ENCODE measurements at regions not wholly inside any gene's neighbourhood (a gene's known extent, or its start where the extent isn't known, plus 50 kb on each side); places are given as distances from the start of the nearest gene placed in this dataset.
"Not testable (repeated sequence)": the region's sequence is repeated elsewhere in the genome, so short reads cannot be mapped to it uniquely, and the experiment has no call there.

DNA sequence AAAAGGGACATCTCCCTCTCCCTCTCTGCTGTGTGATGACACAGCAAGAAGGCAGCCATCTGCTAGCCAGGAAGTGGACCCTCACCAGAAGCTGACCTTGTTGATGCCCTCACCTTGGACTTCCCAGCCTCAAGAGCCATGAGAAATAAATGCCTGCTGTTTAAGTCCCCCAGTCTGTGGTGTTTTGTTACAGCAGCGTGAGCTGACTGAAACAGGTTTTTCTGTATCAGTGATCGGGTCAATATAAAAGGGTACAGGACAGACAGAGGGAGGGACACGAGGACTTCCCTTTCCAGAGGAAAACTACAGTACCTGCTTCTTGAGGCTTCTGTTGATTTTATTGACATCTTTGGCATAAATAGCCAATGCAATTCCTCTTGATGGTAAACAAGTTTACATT, 510.3 kb upstream of the CHAC2 start:
- no peak for DNase-seq

- no peak for DNase-seq
These were observed 514.4 kb upstream of the CHAC2 start for GRCh38 chr2:53253244-53253643.

DNA sequence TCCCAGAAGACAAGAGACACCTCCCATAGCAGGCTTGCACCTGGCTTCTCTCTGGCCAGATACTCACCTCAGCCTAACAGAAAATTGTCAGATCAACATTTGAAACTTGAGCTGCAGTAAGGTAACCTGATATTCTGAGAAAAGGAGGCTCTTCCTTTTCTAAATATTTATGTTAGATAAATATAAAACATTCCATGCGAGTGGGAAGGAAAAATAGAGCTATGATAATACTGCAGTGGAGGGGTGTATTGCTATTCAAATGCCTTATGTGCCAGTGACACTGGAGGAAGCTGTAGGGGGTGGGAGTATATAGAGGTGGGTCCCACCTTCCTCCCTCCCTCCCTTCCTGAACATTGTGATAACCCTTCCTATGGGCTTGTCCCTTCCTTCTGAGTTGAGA, 515.5 kb upstream of the CHAC2 start:
- no peak for DNase-seq

DNA sequence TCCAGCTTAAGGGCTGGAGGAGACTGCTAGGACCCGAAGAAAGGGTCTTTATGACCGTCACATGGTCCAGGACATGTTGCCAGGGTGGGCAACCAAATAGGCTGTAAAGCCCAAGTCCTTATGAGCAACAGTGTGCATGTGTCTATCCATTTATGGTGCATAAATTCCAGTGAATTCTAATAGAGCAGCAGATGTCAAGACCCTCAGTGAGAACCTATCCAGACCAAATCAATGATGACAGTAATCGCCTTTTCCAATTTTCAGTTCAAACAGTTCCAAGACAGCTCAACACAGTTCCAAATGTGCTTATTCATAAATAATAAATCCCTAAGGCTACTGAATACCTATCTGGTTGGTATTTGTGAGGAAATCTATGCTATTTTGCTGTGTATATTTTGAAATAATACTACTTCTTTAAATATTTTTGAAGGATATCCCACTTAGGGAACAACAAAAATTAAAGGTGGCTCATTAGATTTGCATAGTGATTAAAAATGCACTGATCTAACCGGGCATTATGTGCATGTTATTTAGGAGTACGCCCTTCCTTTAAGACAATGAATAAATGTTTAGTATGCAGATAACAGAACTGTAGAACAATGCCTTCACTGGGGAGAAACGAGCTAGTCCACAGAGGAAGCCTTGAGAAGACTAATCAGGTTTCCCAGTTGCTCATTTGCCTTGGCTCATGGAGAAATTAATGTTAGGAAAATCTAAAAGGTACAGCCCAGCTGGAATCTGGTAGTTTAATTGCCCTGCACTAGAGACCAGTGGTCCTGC, 519.5 kb upstream of the CHAC2 start:
- DNase-seq = no peak

- DNase-seq = no peak
These were observed 524.2 kb upstream of the CHAC2 start for GRCh38 chr2:53243430-53243829.

DNA sequence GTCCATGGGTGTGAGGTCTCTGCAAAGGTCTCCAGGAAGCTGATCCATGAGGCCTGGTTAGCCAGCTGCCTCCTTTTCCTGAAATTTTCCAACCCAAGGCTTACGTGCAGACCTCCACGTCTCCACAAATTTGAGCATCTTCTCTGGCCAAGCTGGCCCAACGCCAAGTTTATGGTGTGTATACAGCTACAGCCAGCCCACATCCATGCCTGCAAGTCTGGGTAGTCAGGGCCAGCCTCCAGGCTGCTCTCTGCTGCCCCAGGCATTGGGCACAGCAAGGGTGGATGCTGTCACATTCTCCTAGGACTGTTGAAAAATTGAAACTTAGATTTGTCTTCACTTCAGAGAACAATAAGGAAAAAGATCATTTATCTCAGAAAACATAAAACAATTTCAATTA, 525.5 kb upstream of the CHAC2 start:
- DNase-seq = no peak

- DNase-seq = no peak
These were observed 531.6 kb upstream of the CHAC2 start for GRCh38 chr2:53235836-53236582.

DNA sequence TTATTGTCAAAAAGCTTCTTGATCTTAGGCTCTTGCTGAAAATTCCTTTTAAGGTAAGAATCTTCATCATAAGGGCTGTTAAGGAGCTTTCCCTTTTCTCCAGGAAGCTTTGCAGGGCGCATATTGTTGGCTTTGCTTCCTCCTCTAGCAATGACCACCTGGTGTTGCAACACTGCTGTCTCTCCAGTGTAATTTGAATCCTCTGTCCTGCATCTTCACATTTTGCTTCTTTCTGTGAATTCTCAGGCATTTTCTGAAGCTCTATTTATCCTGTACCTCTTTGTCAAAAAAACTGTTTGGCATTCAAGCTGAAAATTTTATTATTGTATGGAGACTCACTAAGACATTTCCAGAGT, 533.1 kb upstream of the CHAC2 start:
- DNase-seq = no peak

DNA sequence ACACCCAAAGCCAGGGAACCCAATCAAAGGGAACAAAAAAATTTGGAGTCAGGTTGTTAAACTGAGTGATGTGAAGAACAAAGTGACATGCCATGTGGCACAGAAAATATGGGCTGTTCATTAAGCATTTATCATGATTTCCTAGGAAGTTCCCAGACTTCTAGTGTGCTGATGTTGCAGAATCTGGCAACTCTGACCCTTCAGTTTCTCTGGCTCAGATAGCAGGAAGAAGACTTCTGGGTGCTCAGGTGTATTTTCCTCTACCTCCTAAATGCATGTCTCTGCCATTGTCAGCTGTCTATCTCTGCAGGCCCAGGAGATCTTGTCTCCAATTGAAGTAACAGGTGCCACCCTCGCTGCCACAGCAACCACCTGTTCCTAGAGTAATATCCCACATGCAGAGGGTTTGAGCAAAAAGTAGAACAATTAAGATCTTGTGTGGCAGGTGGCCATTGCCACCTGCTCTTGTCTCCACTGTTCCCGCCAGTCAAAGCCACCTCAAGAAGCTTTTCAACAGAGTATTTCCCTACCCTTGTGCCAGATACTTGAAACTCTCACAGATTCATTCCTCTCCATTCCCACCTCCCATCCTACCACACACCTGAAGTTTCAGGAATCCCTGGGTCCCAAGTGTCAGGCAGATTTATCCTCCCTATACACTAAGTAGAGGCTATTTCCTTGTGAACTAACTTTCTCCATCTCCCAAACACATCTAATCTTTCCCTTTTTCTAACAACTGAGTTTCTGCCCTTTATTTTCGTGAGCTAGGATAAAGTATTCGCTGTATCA, 533.7 kb upstream of the CHAC2 start:
- DNase-seq = no peak

- DNase-seq = no peak
These were observed 535.7 kb upstream of the CHAC2 start for GRCh38 chr2:53231908-53232307.

GRCh38 chr2:53230691-53231090, 536.9 kb upstream of the CHAC2 start:
- DNase-seq = no peak

- no peak for DNase-seq
These were observed 540.1 kb upstream of the CHAC2 start for GRCh38 chr2:53227535-53227934.

GRCh38 chr2:53220969-53221368, 546.6 kb upstream of the CHAC2 start:
- DNase-seq = no peak

DNA sequence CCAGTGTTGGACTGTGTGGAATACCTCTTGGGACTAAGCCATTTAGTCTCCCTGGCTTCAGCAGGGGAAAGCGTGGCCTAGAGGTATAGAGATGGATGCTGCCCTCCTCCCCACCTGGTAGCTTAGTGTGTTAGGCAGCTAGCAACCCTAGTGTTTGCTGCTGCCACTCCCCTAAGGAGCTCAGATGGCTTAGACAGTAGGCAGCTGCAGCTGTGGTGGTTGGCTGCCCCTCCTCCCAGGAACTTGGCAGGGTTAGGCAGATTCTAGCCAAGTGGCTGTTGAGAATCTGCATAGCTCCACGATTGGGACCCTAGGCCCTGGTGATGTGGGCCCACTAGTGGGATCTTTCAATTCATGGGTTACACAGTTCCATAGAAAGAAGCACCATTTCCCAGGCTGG, 550.4 kb upstream of the CHAC2 start:
- DNase-seq = no peak

DNA sequence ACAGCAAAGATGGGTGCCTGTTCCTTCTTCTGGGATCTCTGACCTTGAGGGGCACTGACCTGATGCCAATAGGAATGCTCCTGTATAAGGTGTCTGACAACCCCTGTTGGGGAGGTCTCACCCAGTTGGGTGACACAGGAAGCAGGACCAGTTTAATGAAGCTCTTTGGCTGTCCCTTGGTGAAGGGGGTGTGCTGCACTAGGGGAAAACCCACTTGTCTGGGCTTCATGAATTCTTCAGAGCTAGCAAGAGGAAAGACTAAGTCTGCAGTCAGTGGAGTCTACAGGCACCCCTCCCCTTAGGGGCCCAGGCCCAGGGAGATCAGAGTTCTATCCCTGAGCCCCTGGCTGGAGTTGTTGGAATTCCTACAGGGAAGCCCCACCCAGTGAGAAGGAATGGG, 550.8 kb upstream of the CHAC2 start:
- no peak for DNase-seq

- no peak for DNase-seq
These were observed 555.0 kb upstream of the CHAC2 start for GRCh38 chr2:53212576-53212975.

DNA sequence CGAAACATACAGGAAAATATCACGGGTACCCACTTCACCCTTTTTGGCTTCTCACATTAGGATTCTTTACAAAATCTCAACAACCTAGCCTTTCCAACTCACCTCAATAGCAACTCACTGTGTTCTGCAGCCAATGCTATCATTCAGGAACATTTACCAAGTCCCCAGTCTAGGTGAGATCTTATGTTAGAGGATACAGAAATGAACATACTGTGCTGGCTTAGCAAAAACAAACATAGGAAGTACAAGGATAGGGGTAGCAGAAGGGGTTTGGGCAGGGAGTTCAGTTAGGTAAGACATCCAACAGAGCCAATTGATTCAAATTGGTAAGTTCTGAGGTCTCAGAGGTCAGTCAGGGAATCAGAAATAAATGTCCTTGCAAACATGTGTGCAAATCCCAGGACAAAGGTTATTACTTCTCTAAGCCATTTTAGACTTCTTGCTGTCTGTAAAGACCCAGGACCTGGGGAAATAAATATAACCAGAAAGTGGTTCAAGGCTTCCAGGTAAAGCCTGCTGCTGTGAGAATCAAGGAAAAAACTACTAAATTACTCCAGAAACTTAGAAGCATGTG, 556.3 kb upstream of the CHAC2 start:
- DNase-seq = no peak

- no peak for DNase-seq
These were observed 557.1 kb upstream of the CHAC2 start for GRCh38 chr2:53210538-53210937.

DNA sequence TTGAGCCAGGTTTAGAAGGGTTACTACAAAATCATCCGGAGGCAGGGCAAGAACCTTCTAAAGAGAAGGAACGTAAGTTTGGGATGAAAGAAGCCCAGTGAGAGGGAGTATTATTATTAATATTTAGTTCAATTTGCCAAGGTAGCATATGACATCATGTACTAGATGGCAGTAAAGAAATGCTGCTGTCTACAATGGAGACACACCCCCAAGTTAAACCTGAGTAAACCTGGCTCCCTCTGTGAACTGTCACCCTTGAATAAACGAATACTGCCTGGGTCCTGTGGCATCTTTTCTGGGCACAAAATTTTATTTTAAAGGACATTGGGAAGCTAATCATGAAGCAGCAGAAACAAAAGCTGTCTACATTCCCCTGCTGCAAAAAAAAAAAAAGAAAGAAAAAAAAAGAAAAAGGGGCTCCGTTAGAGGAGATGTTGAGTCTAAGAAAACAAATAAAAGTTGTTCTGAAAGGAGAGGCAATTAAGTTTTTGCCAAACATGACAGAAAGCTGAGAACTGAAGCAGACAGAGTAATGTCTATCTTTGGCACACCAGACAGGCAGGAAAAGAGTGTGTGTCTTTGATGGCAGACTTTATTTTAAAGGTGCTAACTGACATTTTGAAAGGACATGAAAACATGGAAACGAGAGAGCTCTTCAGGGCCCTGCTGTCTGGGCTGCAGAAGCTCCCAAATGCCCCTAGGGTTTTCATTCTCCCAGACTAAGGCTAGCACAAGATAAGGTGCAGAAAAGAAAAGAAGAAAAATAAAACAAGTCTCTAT, 557.7 kb upstream of the CHAC2 start:
- DNase-seq = no peak

GRCh38 chr2:53208815-53209214, 558.8 kb upstream of the CHAC2 start:
- DNase-seq = no peak

DNA sequence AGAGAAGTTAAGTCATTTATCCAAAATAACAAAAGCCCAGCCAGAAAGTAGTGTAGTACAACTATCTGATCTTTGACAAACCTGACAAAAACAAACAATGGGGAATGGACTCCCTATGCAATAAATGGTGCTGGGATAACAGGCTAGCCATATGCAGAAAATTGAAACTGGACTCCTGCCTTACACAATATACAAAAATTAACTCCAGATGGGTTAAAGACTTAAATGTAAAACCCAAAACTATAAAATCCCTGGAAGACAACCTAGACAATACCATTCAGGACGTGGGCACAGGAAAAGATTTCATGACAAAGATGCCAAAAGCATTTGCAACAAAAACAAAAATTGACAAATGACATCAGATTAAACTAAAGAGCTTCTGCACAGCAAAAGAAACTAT, 561.4 kb upstream of the CHAC2 start:
- not testable (repeated sequence) for DNase-seq

- peak; percentile 8 for DNase-seq
These were observed 565.5 kb upstream of the CHAC2 start for GRCh38 chr2:53202063-53202462.

DNA sequence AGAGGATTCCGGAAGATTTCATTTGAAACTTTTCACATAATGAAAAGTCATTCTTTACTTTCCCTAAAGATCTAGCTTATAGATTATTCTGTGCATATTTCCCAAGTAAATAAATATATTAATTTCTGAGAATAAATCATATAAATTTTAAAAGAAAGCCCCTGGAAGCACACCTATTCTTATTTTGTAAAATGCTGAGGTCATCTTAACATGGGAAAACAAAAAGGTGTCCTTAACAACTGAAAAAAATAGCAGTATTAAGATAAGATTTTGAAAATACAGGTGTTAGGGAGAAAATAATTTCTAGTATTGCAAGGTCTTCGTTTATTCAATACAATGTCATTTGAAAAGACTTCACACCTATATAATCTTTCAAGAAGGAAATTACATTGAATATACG, 567.5 kb upstream of the CHAC2 start:
- DNase-seq = no peak

All from T1000 (cell line).